DOHH2 (cell line): ENCODE measurements at regions not wholly inside any gene's neighbourhood (a gene's known extent, or its start where the extent isn't known, plus 50 kb on each side); places are given as distances from the start of the nearest gene placed in this dataset.
"Not testable (repeated sequence)": the region's sequence is repeated elsewhere in the genome, so short reads cannot be mapped to it uniquely, and the experiment has no call there.

ENCODE experiments used
- H3F3A ChIP-seq: fragments of 200-600 bp; sonication (generic), shearing (Covaris generic); 2 replicates; pipeline ENCODE4 v1.6.0; 2016; ENCODE audit warnings: antibody characterized with exemption, mild to moderate bottlenecking; ENCODE audit not compliant: control insufficient read depth, insufficient read depth
- H3K27ac ChIP-seq: fragments of 200-600 bp; sonication (generic); 2 replicates; pipeline ENCODE4 v1.5.1; 2014; ENCODE audit warnings: low read depth, mild to moderate bottlenecking, low read length, moderate library complexity
- H3K27me3 ChIP-seq: fragments of 200-600 bp; sonication (generic); 2 replicates; pipeline ENCODE4 v1.6.1; 2014; ENCODE audit warnings: mild to moderate bottlenecking, low read length, mixed read lengths; ENCODE audit not compliant: control insufficient read depth
- H3K36me3 ChIP-seq: fragments of 200-600 bp; sonication (generic); 2 replicates; pipeline ENCODE4 v1.6.1; 2014; ENCODE audit warnings: mild to moderate bottlenecking, low read length, moderate library complexity, mixed read lengths; ENCODE audit not compliant: control insufficient read depth
- H3K4me1 ChIP-seq: fragments of 200-600 bp; sonication (generic); 2 replicates; pipeline ENCODE4 v1.6.1; 2014; ENCODE audit warnings: mild to moderate bottlenecking, low read length, mixed read lengths; ENCODE audit not compliant: control insufficient read depth
- H3K4me2 ChIP-seq: fragments of 200-600 bp; sonication (generic); 2 replicates; pipeline ENCODE4 v1.6.0; 2014; ENCODE audit warnings: mild to moderate bottlenecking, low read length, moderate library complexity
- H3K4me3 ChIP-seq: fragments of 200-600 bp; sonication (generic); 2 replicates; pipeline ENCODE4 v1.5.1; 2014; ENCODE audit warnings: mild to moderate bottlenecking, low read length, mixed read lengths
- H3K79me2 ChIP-seq: fragments of 200-600 bp; sonication (generic); 2 replicates; pipeline ENCODE4 v1.6.1; 2014; ENCODE audit warnings: mild to moderate bottlenecking, low read length, mixed read lengths; ENCODE audit not compliant: control insufficient read depth
- H3K9me2 ChIP-seq: fragments of 200-600 bp; sonication (generic); replicated peaks from 2 replicates; pipeline ENCODE4 v1.6.1; 2014; ENCODE audit warnings: mild to moderate bottlenecking, low read length, mixed read lengths; ENCODE audit not compliant: control insufficient read depth
- H3K9me3 ChIP-seq: fragments of 200-600 bp; sonication (generic); 2 replicates; pipeline ENCODE4 v1.6.1; 2014; ENCODE audit warnings: antibody characterized with exemption, low read length, mixed read lengths; ENCODE audit not compliant: control insufficient read depth, insufficient read depth
- H4K20me1 ChIP-seq: fragments of 200-600 bp; sonication (generic); 2 replicates; pipeline ENCODE4 v1.6.0; 2014; ENCODE audit warnings: low read depth, mild to moderate bottlenecking, antibody characterized with exemption, low read length, moderate library complexity; ENCODE audit not compliant: control insufficient read depth, insufficient read depth
- CTCF ChIP-seq: fragments of 200-600 bp; sonication (generic); IDR thresholded peaks from one replicate; pipeline ENCODE4 v1.5.1; 2014; ENCODE audit warnings: antibody characterized with exemption, mild to moderate bottlenecking, low read depth, low read length; ENCODE audit not compliant: poor library complexity, severe bottlenecking
- EZH2phosphoT487 ChIP-seq: fragments of 200-600 bp; sonication (generic); IDR thresholded peaks from 2 replicates; pipeline ENCODE4 v1.6.1; 2017; ENCODE audit warnings: borderline replicate concordance, mild to moderate bottlenecking, antibody characterized with exemption, low read length, moderate library complexity, mixed read lengths

GRCh38 chr4:154119317-154119716, 330.4 kb upstream of the SFRP2 start:
- H3K4me3 ChIP-seq = no peak overlapping the region
- no peak overlapping the region for H3K4me2 ChIP-seq
- H4K20me1 ChIP-seq = no peaks in the 10 kb centered on the region
- no peak for TF ChIP-seq EZH2phosphoT487
- no peak for TF ChIP-seq CTCF
- H3F3A ChIP-seq = no peaks in the 10 kb centered on the region
- no peaks in the 10 kb centered on the region for H3K79me2 ChIP-seq
- H3K27ac ChIP-seq = no peak overlapping the region
- no peaks in the 10 kb centered on the region for H3K4me1 ChIP-seq
- H3K9me3 ChIP-seq = no peaks in the 10 kb centered on the region
- H3K36me3 ChIP-seq = no peaks in the 10 kb centered on the region
- no peaks in the 10 kb centered on the region for H3K9me2 ChIP-seq
- H3K27me3 ChIP-seq = no peaks in the 10 kb centered on the region

- H3K4me2 ChIP-seq, H3F3A ChIP-seq, H3K4me3 ChIP-seq, H3K27me3 ChIP-seq, H3K4me1 ChIP-seq, H3K36me3 ChIP-seq, H3K79me2 ChIP-seq, H4K20me1 ChIP-seq, H3K9me3 ChIP-seq, H3K27ac ChIP-seq, H3K9me2 ChIP-seq: not testable (repeated sequence)
Observed at GRCh38 chr4:154117726-154118125, 328.8 kb upstream of the SFRP2 start.

- H4K20me1 ChIP-seq = no peaks in the 10 kb centered on the region
- H3K4me3 ChIP-seq = no peak overlapping the region
- H3F3A ChIP-seq = no peaks in the 10 kb centered on the region
- no peaks in the 10 kb centered on the region for H3K9me3 ChIP-seq
- H3K79me2 ChIP-seq = no peaks in the 10 kb centered on the region
- H3K9me2 ChIP-seq = no peaks in the 10 kb centered on the region
- TF ChIP-seq EZH2phosphoT487 = no peak
- TF ChIP-seq CTCF = no peak
- H3K4me2 ChIP-seq = no peak overlapping the region
- no peaks in the 10 kb centered on the region for H3K36me3 ChIP-seq
- no peak overlapping the region for H3K27ac ChIP-seq
- H3K27me3 ChIP-seq = no peaks in the 10 kb centered on the region
- no peaks in the 10 kb centered on the region for H3K4me1 ChIP-seq
Observed at GRCh38 chr4:154107337-154107736, 318.5 kb upstream of the SFRP2 start.

GRCh38 chr4:154088741-154089140, 299.9 kb upstream of the SFRP2 start:
- no peaks in the 10 kb centered on the region for H3K79me2 ChIP-seq
- no peaks in the 10 kb centered on the region for H3K36me3 ChIP-seq
- H3K4me2 ChIP-seq = no peak overlapping the region
- H3K4me1 ChIP-seq = no peaks in the 10 kb centered on the region
- no peak for TF ChIP-seq EZH2phosphoT487
- TF ChIP-seq CTCF = no peak
- no peaks in the 10 kb centered on the region for H3K9me3 ChIP-seq
- H3K27me3 ChIP-seq = no peaks in the 10 kb centered on the region
- no peaks in the 10 kb centered on the region for H3K9me2 ChIP-seq
- H3F3A ChIP-seq = no peaks in the 10 kb centered on the region
- H3K4me3 ChIP-seq = no peak overlapping the region
- no peak overlapping the region for H3K27ac ChIP-seq
- no peaks in the 10 kb centered on the region for H4K20me1 ChIP-seq
